WTC11 (cell line): ENCODE measurements at regions not wholly inside any gene's neighbourhood (a gene's known extent, or its start where the extent isn't known, plus 50 kb on each side); places are given as distances from the start of the nearest gene placed in this dataset.

ENCODE experiments used
- ETV6 ChIP-seq: sonication (generic); formaldehyde crosslinking; IDR thresholded peaks from 2 replicates; pipeline ENCODE4 v1.8.1; 2022; ENCODE audit warnings: mild to moderate bottlenecking, missing genetic modification reagents
- MXD4 ChIP-seq: fragments of 250-450 bp; sonication (Bioruptor Pico); IDR thresholded peaks from 2 replicates; pipeline ENCODE4 v1.8.0; 2021; ENCODE audit warnings: mild to moderate bottlenecking, moderate library complexity, borderline replicate concordance
- TF ChIP-seq, protein P1 (sequence below): fragments of 200-600 bp; IDR thresholded peaks from 2 replicates; pipeline ENCODE4 v1.8.0; 2022; ENCODE audit warnings: antibody characterized with exemption

DNA sequence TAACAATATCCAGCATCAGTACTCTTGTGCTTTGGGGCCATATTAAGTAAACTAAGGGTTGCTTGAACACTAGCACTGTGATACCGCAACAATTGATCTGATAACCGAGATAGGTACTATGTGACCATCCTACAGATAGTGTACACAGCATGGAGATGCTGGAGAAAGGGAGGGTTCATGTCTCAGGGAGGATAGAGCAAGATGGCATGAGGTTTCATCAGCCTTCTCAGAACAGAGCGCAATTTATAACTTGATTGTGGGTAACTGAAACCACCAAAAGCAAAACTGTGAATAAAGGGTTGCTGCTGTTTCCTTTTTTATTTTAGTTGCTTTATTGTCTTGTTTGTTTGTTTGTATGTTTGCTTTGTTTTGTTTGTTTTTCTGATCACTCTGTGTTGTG lies 1449.7 kb downstream of the PCDH7 start:
- TF ChIP-seq ETV6 (CRISPR knock-in tag) (no peak), MXD4 (CRISPR knock-in tag) (no peak)
- TF ChIP-seq, protein P1, sequence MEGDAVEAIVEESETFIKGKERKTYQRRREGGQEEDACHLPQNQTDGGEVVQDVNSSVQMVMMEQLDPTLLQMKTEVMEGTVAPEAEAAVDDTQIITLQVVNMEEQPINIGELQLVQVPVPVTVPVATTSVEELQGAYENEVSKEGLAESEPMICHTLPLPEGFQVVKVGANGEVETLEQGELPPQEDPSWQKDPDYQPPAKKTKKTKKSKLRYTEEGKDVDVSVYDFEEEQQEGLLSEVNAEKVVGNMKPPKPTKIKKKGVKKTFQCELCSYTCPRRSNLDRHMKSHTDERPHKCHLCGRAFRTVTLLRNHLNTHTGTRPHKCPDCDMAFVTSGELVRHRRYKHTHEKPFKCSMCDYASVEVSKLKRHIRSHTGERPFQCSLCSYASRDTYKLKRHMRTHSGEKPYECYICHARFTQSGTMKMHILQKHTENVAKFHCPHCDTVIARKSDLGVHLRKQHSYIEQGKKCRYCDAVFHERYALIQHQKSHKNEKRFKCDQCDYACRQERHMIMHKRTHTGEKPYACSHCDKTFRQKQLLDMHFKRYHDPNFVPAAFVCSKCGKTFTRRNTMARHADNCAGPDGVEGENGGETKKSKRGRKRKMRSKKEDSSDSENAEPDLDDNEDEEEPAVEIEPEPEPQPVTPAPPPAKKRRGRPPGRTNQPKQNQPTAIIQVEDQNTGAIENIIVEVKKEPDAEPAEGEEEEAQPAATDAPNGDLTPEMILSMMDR, result no peak
